Osteocyte (in vitro differentiated cells): ENCODE measurements at regions not wholly inside any gene's neighbourhood (a gene's known extent, or its start where the extent isn't known, plus 50 kb on each side); places are given as distances from the start of the nearest gene placed in this dataset.

Experiments
- DNase-seq: peaks from one replicate; pipeline ENCODE4 v3.0.0; 2021; ENCODE audit warnings: mixed read lengths; ENCODE audit not compliant: unreplicated experiment; ENCODE audit errors: extremely low spot score
- H3K27ac Mint-ChIP-seq: one replicate; pipeline ENCODE4 v1.8.0; 2021; ENCODE audit warnings: mild to moderate bottlenecking, mixed read lengths; ENCODE audit not compliant: unreplicated experiment
- H3K27me3 Mint-ChIP-seq: one replicate; pipeline ENCODE4 v1.8.0; 2021; ENCODE audit warnings: mixed read lengths; ENCODE audit not compliant: unreplicated experiment
- H3K36me3 Mint-ChIP-seq: one replicate; pipeline ENCODE4 v1.8.0; 2021; ENCODE audit warnings: mixed read lengths; ENCODE audit not compliant: unreplicated experiment
- H3K4me1 Mint-ChIP-seq: one replicate; pipeline ENCODE4 v1.8.0; 2021; ENCODE audit warnings: mixed read lengths; ENCODE audit not compliant: unreplicated experiment
- H3K4me3 Mint-ChIP-seq: one replicate; pipeline ENCODE4 v1.8.0; 2021; ENCODE audit warnings: mild to moderate bottlenecking, moderate library complexity, mixed read lengths; ENCODE audit not compliant: unreplicated experiment
- H3K9me3 Mint-ChIP-seq: one replicate; pipeline ENCODE4 v1.8.0; 2021; ENCODE audit warnings: mixed read lengths; ENCODE audit not compliant: unreplicated experiment
- CTCF ChIP-seq: fragments of 200-600 bp; sonication (generic); IDR thresholded peaks from 2 replicates; pipeline ENCODE4 v1.5.0; 2021; ENCODE audit warnings: antibody characterized with exemption, mild to moderate bottlenecking, moderate library complexity

- Mint-ChIP-seq H3K36me3 (no peaks in the 10 kb centered on the region), H3K4me1 (no peaks in the 10 kb centered on the region), H3K27ac (no peak overlapping the region), H3K9me3 (no peaks in the 10 kb centered on the region), H3K27me3 (no peaks in the 10 kb centered on the region), H3K4me3 (no peak overlapping the region)
- DNase-seq, result no peak
- TF ChIP-seq CTCF, result no peak
These were observed 1277.1 kb upstream of the MIR17HG start for GRCh38 chr13:90070362-90070761.

- TF ChIP-seq CTCF, result no peak
- no peaks in the 10 kb centered on the region for H3K36me3 Mint-ChIP-seq
- no peak overlapping the region for H3K4me3 Mint-ChIP-seq
- H3K27ac Mint-ChIP-seq, result no peak overlapping the region
- DNase-seq, result no peak
- no peaks in the 10 kb centered on the region for H3K27me3 Mint-ChIP-seq
- H3K9me3 Mint-ChIP-seq, result no peaks in the 10 kb centered on the region
- H3K4me1 Mint-ChIP-seq, result no peaks in the 10 kb centered on the region
These were observed 1276.5 kb upstream of the MIR17HG start for GRCh38 chr13:90070837-90071525.

- H3K36me3 Mint-ChIP-seq, result no peaks in the 10 kb centered on the region
- H3K4me1 Mint-ChIP-seq, result peaks cover 8% of the 10 kb centered on the region
- no peak overlapping the region for H3K4me3 Mint-ChIP-seq
- H3K9me3 Mint-ChIP-seq, result peaks cover 4% of the 10 kb centered on the region
- no peak overlapping the region for H3K27ac Mint-ChIP-seq
- no peak for TF ChIP-seq CTCF
- DNase-seq, result no peak
- H3K27me3 Mint-ChIP-seq, result no peaks in the 10 kb centered on the region
These were observed 1262.7 kb upstream of the MIR17HG start for GRCh38 chr13:90084684-90085290.

- H3K4me3 Mint-ChIP-seq, result no peak overlapping the region
- H3K27ac Mint-ChIP-seq, result no peak overlapping the region
- H3K36me3 Mint-ChIP-seq, result no peaks in the 10 kb centered on the region
- no peaks in the 10 kb centered on the region for H3K27me3 Mint-ChIP-seq
- no peak for DNase-seq
- no peaks in the 10 kb centered on the region for H3K9me3 Mint-ChIP-seq
- TF ChIP-seq CTCF, result no peak
- H3K4me1 Mint-ChIP-seq, result peaks cover 3% of the 10 kb centered on the region
These were observed 1258.4 kb upstream of the MIR17HG start for GRCh38 chr13:90089051-90089450.

- no peaks in the 10 kb centered on the region for H3K9me3 Mint-ChIP-seq
- no peak for DNase-seq
- no peak overlapping the region for H3K27ac Mint-ChIP-seq
- no peaks in the 10 kb centered on the region for H3K4me1 Mint-ChIP-seq
- no peaks in the 10 kb centered on the region for H3K27me3 Mint-ChIP-seq
- H3K36me3 Mint-ChIP-seq, result no peaks in the 10 kb centered on the region
- no peak for TF ChIP-seq CTCF
- no peak overlapping the region for H3K4me3 Mint-ChIP-seq
These were observed 1255.9 kb upstream of the MIR17HG start for GRCh38 chr13:90091611-90092010.
